ENCODE measurements at regions not wholly inside any gene's neighbourhood (a gene's known extent, or its start where the extent isn't known, plus 50 kb on each side); places are given as distances from the start of the nearest gene placed in this dataset.

DNA sequence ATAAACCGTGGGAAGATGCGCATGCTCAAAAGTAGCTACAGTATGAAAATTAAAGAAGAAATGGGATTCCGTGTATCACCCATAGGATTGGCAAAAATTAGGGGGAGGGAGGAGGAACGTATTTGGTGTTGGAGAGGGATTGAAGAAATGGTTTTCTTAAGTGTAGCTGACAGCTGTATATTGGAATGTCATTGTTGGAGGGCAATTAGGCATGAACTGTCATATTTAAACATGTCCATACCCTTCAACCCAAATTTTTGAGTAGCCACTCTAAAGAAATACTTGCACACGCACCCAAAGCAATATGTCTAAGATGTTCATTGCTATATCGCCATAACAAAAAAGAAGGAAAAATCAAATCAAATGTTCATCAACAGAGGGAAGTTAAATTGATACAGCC, 144.7 kb downstream of the TLE3 start:
- TF ChIP-seq, protein P1, sequence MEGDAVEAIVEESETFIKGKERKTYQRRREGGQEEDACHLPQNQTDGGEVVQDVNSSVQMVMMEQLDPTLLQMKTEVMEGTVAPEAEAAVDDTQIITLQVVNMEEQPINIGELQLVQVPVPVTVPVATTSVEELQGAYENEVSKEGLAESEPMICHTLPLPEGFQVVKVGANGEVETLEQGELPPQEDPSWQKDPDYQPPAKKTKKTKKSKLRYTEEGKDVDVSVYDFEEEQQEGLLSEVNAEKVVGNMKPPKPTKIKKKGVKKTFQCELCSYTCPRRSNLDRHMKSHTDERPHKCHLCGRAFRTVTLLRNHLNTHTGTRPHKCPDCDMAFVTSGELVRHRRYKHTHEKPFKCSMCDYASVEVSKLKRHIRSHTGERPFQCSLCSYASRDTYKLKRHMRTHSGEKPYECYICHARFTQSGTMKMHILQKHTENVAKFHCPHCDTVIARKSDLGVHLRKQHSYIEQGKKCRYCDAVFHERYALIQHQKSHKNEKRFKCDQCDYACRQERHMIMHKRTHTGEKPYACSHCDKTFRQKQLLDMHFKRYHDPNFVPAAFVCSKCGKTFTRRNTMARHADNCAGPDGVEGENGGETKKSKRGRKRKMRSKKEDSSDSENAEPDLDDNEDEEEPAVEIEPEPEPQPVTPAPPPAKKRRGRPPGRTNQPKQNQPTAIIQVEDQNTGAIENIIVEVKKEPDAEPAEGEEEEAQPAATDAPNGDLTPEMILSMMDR (IDR thresholded peaks at IDR 0.05; ENCODE audit: insufficient read depth, missing control alignments), result no peak
- FAIRE-seq (no peak), DNase-seq (ENCODE audit: insufficient read length, low spot score) (no peak)

DNA sequence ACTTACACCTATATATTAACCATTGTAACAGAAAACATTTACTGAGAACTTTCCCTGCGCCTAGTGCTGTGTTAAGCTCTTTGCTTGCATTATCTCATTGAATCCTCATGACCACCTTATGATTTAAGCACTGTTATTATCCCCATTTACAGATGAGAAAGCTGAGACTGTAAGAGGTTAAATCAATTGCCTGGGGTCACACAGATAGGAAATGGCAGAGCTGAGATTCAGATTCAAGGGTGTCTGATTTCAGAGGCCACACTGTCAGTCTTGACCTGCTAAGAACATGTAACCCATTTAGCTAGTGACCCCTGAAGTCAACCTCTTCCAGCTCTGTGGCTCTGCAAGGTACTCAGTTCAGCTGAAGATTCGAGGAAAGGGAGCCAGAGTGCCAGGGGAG, 143.9 kb downstream of the TLE3 start:
- TF ChIP-seq, protein P1 (IDR thresholded peaks at IDR 0.05; ENCODE audit: insufficient read depth, missing control alignments), result no peak
- no peak for FAIRE-seq
- DNase-seq (ENCODE audit: insufficient read length, low spot score), result no peak

DNA sequence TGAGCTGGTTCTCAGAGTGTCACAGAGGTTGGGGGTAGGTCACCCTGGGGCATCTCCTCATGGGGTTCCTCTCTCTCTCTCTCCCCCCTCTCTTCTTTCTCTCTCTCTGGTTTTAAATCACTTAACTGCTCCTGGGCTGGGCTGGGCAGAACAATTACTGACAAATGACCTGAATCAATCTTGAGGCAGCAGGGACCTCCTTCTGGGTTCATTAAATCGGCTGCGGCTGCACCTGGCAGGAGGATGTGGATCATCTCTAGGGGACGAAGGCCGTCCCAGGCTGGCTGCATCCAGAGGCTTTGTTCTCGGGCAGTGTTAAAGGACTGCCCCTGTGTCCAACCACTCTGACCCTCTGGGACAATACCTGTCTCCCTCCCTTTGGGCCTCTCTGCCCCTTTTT, 143.1 kb downstream of the TLE3 start:
- FAIRE-seq (no peak), DNase-seq (ENCODE audit: insufficient read length, low spot score) (no peak)
- TF ChIP-seq, protein P1 (IDR thresholded peaks at IDR 0.05; ENCODE audit: insufficient read depth, missing control alignments), result no peak

DNA sequence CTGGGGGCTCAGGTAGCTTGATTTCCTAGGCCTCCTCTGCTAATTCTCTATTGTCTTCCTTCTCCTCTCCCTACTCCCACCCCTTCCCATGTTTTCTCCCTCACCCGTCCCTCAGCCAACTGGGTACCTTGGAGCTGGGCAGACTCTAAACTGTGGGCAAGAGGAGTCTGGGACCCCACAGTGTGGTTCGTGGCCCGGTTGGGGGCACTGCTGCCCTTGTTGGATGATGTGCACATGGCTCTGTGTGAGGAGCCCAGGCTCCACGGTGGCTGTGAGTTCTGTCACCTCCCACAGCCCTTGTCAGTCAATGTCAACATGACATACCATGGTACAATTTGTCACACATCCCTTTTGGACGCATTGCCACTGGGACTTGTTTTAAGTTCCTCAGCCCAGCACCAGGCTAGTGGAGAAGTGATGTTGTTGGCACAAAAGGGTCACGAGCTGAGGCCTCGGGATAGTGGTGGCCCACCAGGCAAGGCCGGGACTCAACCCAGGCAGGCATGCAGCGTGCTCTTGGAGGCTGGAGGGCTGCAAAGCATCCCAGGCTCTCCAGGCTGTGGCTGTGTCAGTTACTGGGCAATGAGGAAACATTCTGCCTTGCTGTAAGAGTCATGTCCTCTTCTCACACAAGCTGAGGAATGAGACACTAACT, 142.3 kb downstream of the TLE3 start:
- TF ChIP-seq, protein P1 (IDR thresholded peaks at IDR 0.05; ENCODE audit: insufficient read depth, missing control alignments), result no peak
- no peak for FAIRE-seq
- DNase-seq (ENCODE audit: insufficient read length, low spot score), result no peak

DNA sequence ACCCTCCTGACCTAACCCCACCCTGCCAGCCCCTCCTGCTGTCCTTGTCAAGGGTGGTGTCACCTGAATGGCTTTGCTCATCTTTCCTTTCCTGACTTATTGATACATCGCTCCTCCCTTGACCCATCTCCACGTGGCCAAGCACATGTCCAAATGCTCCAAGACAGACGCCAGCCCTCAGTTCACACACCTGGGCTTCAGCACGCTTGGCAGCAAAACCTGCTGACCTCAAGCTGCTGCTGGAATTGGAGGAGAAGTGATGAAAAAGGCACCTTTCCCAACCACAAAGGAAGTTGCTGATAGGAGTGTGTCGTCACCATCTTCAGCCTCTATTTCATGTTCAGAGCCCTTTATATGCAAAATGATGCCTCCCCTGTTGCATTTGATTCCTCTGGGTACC, 141.3 kb downstream of the TLE3 start:
- no peak for DNase-seq (ENCODE audit: insufficient read length, low spot score)
- TF ChIP-seq, protein P1 (IDR thresholded peaks at IDR 0.05; ENCODE audit: insufficient read depth, missing control alignments), result no peak
- FAIRE-seq, result no peak

DNA sequence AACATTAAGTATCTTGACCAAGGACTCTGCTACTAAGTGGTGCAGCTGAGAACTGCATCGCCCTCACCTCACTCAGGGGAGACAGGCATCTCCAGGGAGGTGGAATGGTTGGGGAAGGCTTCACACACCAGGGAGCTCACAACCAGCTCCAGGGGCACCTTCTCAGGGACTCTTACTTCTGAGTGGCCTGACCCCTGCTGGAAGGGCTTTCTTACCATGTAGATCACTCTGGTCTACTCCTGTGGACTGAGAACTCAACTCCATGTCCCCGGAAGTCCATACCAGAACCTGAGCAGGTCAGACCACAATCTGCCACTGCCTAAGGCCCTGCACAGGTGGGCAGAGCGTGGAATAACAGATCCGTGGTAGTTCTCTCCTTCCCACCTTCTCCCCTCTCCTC, 140.5 kb downstream of the TLE3 start:
- TF ChIP-seq, protein P1 (IDR thresholded peaks at IDR 0.05; ENCODE audit: insufficient read depth, missing control alignments), result no peak
- DNase-seq (ENCODE audit: insufficient read length, low spot score), result no peak
- FAIRE-seq, result no peak

DNA sequence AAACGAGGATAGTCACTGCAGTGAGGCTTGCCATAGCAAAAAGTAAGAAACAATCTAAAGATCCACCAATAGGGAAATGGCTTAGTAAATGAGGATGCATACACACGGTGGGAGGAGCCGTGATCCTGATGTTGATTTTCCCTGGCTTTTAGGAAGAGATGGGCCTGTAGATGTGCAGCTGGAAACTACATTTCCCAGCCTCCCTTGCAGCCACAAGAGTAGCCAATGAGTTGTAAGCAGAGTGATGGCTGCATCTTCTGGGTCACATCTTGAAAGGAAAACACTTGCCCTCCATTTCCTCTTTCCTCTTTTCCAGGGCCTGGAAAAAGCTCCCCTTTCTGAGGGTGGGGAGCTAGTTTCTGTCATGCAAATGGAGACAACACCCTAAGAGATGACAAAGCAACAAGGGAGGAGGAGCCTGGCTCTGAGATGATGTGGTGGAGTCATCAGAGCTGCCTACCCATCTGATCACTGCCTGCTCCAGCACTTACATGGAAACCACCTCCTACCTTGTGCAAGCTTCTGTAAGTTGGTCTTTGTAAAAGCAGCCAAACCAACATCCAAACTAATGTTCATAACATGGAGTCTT, 139.1 kb downstream of the TLE3 start:
- FAIRE-seq (no peak), DNase-seq (ENCODE audit: insufficient read length, low spot score) (no peak)
- TF ChIP-seq, protein P1 (IDR thresholded peaks at IDR 0.05; ENCODE audit: insufficient read depth, missing control alignments), result no peak

Data from D721Med (cell line).